Mesothelial cell of epicardium (in vitro differentiated cells): ENCODE measurements at regions not wholly inside any gene's neighbourhood (a gene's known extent, or its start where the extent isn't known, plus 50 kb on each side); places are given as distances from the start of the nearest gene placed in this dataset. TPM values are rescaled to one million over a fixed set of nuclear protein-coding genes. Genes with fewer than 3 reads are reported as not detected.

Experiments
- DNase-seq, 2 experiments: peaks; one replicate each; pipeline ENCODE4 v3.0.0; 2021; ENCODE audit warnings: low spot score in 2 of 2; ENCODE audit not compliant: unreplicated experiment in 2 of 2
- H3K27ac Mint-ChIP-seq: 2 replicates; pipeline ENCODE4 v1.8.0; 2021; ENCODE audit warnings: mixed read lengths
- H3K27me3 Mint-ChIP-seq: 2 replicates; pipeline ENCODE4 v1.8.0; 2021; ENCODE audit warnings: low read depth, mixed read lengths
- H3K36me3 Mint-ChIP-seq: 2 replicates; pipeline ENCODE4 v1.8.0; 2021; ENCODE audit warnings: mixed read lengths
- H3K4me1 Mint-ChIP-seq: 2 replicates; pipeline ENCODE4 v1.8.0; 2021; ENCODE audit warnings: mixed read lengths
- H3K4me3 Mint-ChIP-seq: 2 replicates; pipeline ENCODE4 v1.8.0; 2021; ENCODE audit warnings: mild to moderate bottlenecking, moderate library complexity, mixed read lengths
- H3K9me3 Mint-ChIP-seq: 2 replicates; pipeline ENCODE4 v1.8.0; 2021; ENCODE audit warnings: mixed read lengths
- microRNA-seq: library from miRNA; unstranded; fragments of <30 nt; microRNA quantifications from one replicate; pipeline ENCODE4 v1.2.0, GENCODE V29; 2021; ENCODE audit warnings: inconsistent platforms, mixed read lengths
- TF ChIP-seq, protein P1 (sequence below): fragments of 200-600 bp; sonication (generic); IDR thresholded peaks from one replicate; pipeline ENCODE4 v1.5.0; 2021; ENCODE audit warnings: antibody characterized with exemption; ENCODE audit not compliant: unreplicated experiment

DNA sequence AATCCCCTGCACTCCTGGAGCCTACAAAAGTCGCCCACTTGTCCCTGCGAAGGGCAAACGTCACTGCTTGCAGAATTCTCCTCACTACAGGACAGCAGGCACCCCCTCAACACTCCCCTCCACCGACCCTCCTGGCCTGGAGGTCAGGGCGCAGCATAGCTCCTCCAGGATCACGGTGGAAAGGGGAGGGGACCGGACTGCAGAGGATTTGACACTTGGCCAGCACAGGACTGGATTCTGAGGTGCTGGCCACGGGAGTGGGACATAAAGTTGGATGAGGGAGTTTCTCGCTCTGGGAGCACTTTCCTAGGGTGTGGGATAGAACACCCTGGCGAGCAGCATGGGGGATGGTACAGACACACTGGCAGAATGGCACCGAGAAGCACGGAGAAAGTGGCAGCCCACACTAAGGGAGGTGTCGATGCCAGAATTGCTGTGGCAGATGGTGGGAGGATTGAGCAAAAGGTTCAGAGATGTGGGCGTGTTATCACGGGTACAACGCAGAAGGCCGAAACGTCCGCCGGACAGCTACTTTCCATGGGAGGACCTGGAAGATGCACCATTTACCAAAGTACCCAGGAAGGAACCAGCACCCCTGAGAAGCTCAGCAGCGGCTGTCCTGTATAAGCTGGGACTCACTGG lies 51.4 kb upstream of the DIO3 start:
- H3K27me3 Mint-ChIP-seq, result no peaks in the 10 kb centered on the region
- no peaks in the 10 kb centered on the region for H3K36me3 Mint-ChIP-seq
- no peaks in the 10 kb centered on the region for H3K4me1 Mint-ChIP-seq
- H3K9me3 Mint-ChIP-seq, result no peaks in the 10 kb centered on the region
- no peak for DNase-seq
- TF ChIP-seq, protein P1, sequence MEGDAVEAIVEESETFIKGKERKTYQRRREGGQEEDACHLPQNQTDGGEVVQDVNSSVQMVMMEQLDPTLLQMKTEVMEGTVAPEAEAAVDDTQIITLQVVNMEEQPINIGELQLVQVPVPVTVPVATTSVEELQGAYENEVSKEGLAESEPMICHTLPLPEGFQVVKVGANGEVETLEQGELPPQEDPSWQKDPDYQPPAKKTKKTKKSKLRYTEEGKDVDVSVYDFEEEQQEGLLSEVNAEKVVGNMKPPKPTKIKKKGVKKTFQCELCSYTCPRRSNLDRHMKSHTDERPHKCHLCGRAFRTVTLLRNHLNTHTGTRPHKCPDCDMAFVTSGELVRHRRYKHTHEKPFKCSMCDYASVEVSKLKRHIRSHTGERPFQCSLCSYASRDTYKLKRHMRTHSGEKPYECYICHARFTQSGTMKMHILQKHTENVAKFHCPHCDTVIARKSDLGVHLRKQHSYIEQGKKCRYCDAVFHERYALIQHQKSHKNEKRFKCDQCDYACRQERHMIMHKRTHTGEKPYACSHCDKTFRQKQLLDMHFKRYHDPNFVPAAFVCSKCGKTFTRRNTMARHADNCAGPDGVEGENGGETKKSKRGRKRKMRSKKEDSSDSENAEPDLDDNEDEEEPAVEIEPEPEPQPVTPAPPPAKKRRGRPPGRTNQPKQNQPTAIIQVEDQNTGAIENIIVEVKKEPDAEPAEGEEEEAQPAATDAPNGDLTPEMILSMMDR, result no peak
- H3K27ac Mint-ChIP-seq, result no peak overlapping the region
- H3K4me3 Mint-ChIP-seq, result no peak overlapping the region

DNA sequence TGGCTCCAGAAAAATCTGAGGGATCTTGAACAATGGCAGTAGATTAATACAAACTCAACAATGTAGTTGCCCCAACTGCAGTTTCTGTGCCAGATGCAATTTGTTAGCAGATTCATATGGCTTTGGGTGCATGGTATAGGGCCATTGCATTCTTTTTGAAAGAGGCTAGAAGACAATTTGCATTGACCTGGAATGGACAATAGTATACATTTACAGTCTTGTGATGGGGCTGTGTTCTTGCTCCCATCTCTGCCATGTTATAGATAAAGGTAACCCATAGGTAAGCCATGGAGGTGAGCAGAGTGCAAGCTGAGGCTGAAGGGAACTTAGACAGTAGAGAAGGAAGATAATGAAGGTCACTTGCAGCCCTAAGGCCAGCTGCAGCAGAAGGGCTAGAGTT lies 50.1 kb upstream of the DIO3 start:
- Mint-ChIP-seq H3K27me3 (no peaks in the 10 kb centered on the region), H3K4me1 (no peaks in the 10 kb centered on the region), H3K27ac (no peak overlapping the region), H3K9me3 (peaks cover 8% of the 10 kb centered on the region), H3K36me3 (no peaks in the 10 kb centered on the region), H3K4me3 (no peak overlapping the region)
- TF ChIP-seq, protein P1, result no peak
- DNase-seq, result no peak

Small RNA genes in the stretch of these regions (microRNA-seq; reads per million reads assigned to microRNA genes)
- gene MIR1185-1, result 10.8 reads per million, percentile 33 among the genes with 10 or more reads in this experiment
- gene MIR1185-2, result not detected
- not detected for gene MIR1193
- gene MIR1197, result not detected
- 15.2 reads per million, percentile 39 among the genes with 10 or more reads in this experiment for gene MIR134
- 26.1 reads per million, percentile 48 among the genes with 10 or more reads in this experiment for gene MIR154
- 19.9 reads per million, percentile 44 among the genes with 10 or more reads in this experiment for gene MIR299
- not detected for gene MIR300
- gene MIR323A, result 27.9 reads per million, percentile 49 among the genes with 10 or more reads in this experiment
- gene MIR323B, result 4.4 reads per million, percentile 15 among the genes with 10 or more reads in this experiment
- not detected for gene MIR329-1
- not detected for gene MIR329-2
- gene MIR369, result 87.4 reads per million, percentile 61 among the genes with 10 or more reads in this experiment
- gene MIR376A1, result 0.88 reads per million
- not detected for gene MIR376A2
- gene MIR376B, result 18.8 reads per million, percentile 42 among the genes with 10 or more reads in this experiment
- 44.3 reads per million, percentile 56 among the genes with 10 or more reads in this experiment for gene MIR376C
- gene MIR377, result 0.88 reads per million
- 38.4 reads per million, percentile 54 among the genes with 10 or more reads in this experiment for gene MIR379
- 5.3 reads per million, percentile 21 among the genes with 10 or more reads in this experiment for gene MIR380
- 26.7 reads per million, percentile 48 among the genes with 10 or more reads in this experiment for gene MIR381
- gene MIR382, result 33.4 reads per million, percentile 52 among the genes with 10 or more reads in this experiment
- 124 reads per million, percentile 63 among the genes with 10 or more reads in this experiment for gene MIR409
- 103 reads per million, percentile 62 among the genes with 10 or more reads in this experiment for gene MIR411
- 1.2 reads per million for gene MIR412
- gene MIR485, result 8.5 reads per million, percentile 29 among the genes with 10 or more reads in this experiment
- gene MIR487A, result 8.8 reads per million, percentile 29 among the genes with 10 or more reads in this experiment
- 326 reads per million, percentile 70 among the genes with 10 or more reads in this experiment for gene MIR487B
- gene MIR494, result 14.7 reads per million, percentile 38 among the genes with 10 or more reads in this experiment
- 2.1 reads per million for gene MIR495
- 0.88 reads per million for gene MIR496
- gene MIR539, result 1.8 reads per million
- gene MIR541, result not detected
- 5.0 reads per million, percentile 18 among the genes with 10 or more reads in this experiment for gene MIR543
- gene MIR544A, result not detected
- gene MIR654, result 19.9 reads per million, percentile 44 among the genes with 10 or more reads in this experiment
- gene MIR655, result not detected
- 1.5 reads per million for gene MIR656
- 1.8 reads per million for gene MIR668
- 1.8 reads per million for gene MIR758
- 19.1 reads per million, percentile 43 among the genes with 10 or more reads in this experiment for gene MIR889
